ENCODE measurements at regions not wholly inside any gene's neighbourhood (a gene's known extent, or its start where the extent isn't known, plus 50 kb on each side); places are given as distances from the start of the nearest gene placed in this dataset.

GRCh38 chr3:124442463-124442862 lies 287.8 kb upstream of the UMPS start:
- intact Hi-C loops (cut with micrococcal nuclease), result no loop called here
- H3K9ac ChIP-seq (ENCODE audit: insufficient read depth, low read length, poor library complexity, severe bottlenecking), result no peak overlapping the region
- DNase-seq, result no peak
- H3K4me3 ChIP-seq (replicated peaks in 1 of 3; ENCODE audit: low read depth in 2 of 3, low read length in 3 of 3), result no peak overlapping the region
- H3K27ac Mint-ChIP-seq, result no peak overlapping the region
- TF ChIP-seq, protein P1, sequence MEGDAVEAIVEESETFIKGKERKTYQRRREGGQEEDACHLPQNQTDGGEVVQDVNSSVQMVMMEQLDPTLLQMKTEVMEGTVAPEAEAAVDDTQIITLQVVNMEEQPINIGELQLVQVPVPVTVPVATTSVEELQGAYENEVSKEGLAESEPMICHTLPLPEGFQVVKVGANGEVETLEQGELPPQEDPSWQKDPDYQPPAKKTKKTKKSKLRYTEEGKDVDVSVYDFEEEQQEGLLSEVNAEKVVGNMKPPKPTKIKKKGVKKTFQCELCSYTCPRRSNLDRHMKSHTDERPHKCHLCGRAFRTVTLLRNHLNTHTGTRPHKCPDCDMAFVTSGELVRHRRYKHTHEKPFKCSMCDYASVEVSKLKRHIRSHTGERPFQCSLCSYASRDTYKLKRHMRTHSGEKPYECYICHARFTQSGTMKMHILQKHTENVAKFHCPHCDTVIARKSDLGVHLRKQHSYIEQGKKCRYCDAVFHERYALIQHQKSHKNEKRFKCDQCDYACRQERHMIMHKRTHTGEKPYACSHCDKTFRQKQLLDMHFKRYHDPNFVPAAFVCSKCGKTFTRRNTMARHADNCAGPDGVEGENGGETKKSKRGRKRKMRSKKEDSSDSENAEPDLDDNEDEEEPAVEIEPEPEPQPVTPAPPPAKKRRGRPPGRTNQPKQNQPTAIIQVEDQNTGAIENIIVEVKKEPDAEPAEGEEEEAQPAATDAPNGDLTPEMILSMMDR (IDR thresholded peaks at IDR 0.05), result no peak
- H3K9me3 Mint-ChIP-seq, result peaks cover 0 to 2% (median 0%) of the 10 kb centered on the region in 7 donors
- H3K27me3 Mint-ChIP-seq (ENCODE audit: low read depth in 3 of 3), result peaks cover 0 to 1% (median 0%) of the 10 kb centered on the region in 3 donors
- no peaks in the 10 kb centered on the region for H3K9me3 ChIP-seq (replicated peaks in 1 of 2; ENCODE audit: control insufficient read depth in 1 of 2, insufficient read depth in 1 of 2, low read length in 2 of 2)
- no peaks in the 10 kb centered on the region for H3K79me2 ChIP-seq (ENCODE audit: insufficient read depth, low read length)
- no peaks in the 10 kb centered on the region for H3K36me3 ChIP-seq (replicated peaks in 1 of 2; ENCODE audit: control insufficient read depth in 1 of 2, insufficient read depth in 2 of 2, low read length in 2 of 2)
- H3K27ac ChIP-seq (ENCODE audit: low read depth in 1 of 2, low read length in 2 of 2), result no peak overlapping the region
- no peak overlapping the region for H3K4me3 Mint-ChIP-seq
- no peaks in the 10 kb centered on the region for H3K27me3 ChIP-seq (ENCODE audit: control insufficient read depth in 2 of 2, insufficient read depth in 2 of 2, low read length in 2 of 2)
- H3K4me1 ChIP-seq (ENCODE audit: control insufficient read depth in 1 of 2, insufficient read depth in 2 of 2, low read length in 2 of 2), result no peaks in the 10 kb centered on the region
- WGBS (ENCODE audit: insufficient coverage), result 67% methylated on average over 1 of the region's 2 CpGs
- H3K4me2 ChIP-seq (replicated peaks; ENCODE audit: extremely low read depth, low read length, poor library complexity, severe bottlenecking), result no peak overlapping the region
- H3K4me1 Mint-ChIP-seq, result no peaks in the 10 kb centered on the region
- H4K20me1 ChIP-seq (ENCODE audit: insufficient read depth, low read length), result no peaks in the 10 kb centered on the region
- H3K36me3 Mint-ChIP-seq, result no peaks in the 10 kb centered on the region
- no peak overlapping the region for H2AFZ ChIP-seq (ENCODE audit: insufficient read depth, low read depth, low read length, poor library complexity, severe bottlenecking)

- DNase-seq, result no peak
- H3K4me1 Mint-ChIP-seq, result no peaks in the 10 kb centered on the region
- Histone ChIP-seq H4K20me1 (ENCODE audit: insufficient read depth, low read length) (no peaks in the 10 kb centered on the region), H2AFZ (ENCODE audit: insufficient read depth, low read depth, low read length, poor library complexity, severe bottlenecking) (no peak overlapping the region), H3K9ac (ENCODE audit: insufficient read depth, low read length, poor library complexity, severe bottlenecking) (no peak overlapping the region), H3K27me3 (ENCODE audit: control insufficient read depth in 2 of 2, insufficient read depth in 2 of 2, low read length in 2 of 2) (no peaks in the 10 kb centered on the region), H3K9me3 (replicated peaks in 1 of 2; ENCODE audit: control insufficient read depth in 1 of 2, insufficient read depth in 1 of 2, low read length in 2 of 2) (no peaks in the 10 kb centered on the region), H3K36me3 (replicated peaks in 1 of 2; ENCODE audit: control insufficient read depth in 1 of 2, insufficient read depth in 2 of 2, low read length in 2 of 2) (no peaks in the 10 kb centered on the region), H3K4me3 (replicated peaks in 1 of 3; ENCODE audit: low read depth in 2 of 3, low read length in 3 of 3) (no peak overlapping the region), H3K79me2 (ENCODE audit: insufficient read depth, low read length) (no peaks in the 10 kb centered on the region), H3K4me1 (ENCODE audit: control insufficient read depth in 1 of 2, insufficient read depth in 2 of 2, low read length in 2 of 2) (no peaks in the 10 kb centered on the region), H3K4me2 (replicated peaks; ENCODE audit: extremely low read depth, low read length, poor library complexity, severe bottlenecking) (no peak overlapping the region), H3K27ac (ENCODE audit: low read depth in 1 of 2, low read length in 2 of 2) (no peak overlapping the region)
- no CpG with 5 or more reads among the region's 1 CpG for WGBS (ENCODE audit: insufficient coverage)
- no peak overlapping the region for H3K27ac Mint-ChIP-seq
- peaks cover 0 to 2% (median 0%) of the 10 kb centered on the region in 7 donors for H3K9me3 Mint-ChIP-seq
- no peaks in the 10 kb centered on the region for H3K36me3 Mint-ChIP-seq
- H3K4me3 Mint-ChIP-seq, result no peak overlapping the region
- H3K27me3 Mint-ChIP-seq (ENCODE audit: low read depth in 3 of 3), result peaks cover 0 to 3% (median 2%) of the 10 kb centered on the region in 3 donors
- TF ChIP-seq, protein P1 (IDR thresholded peaks at IDR 0.05), result no peak
- intact Hi-C loops (cut with micrococcal nuclease), result no loop called here
These were observed 286.8 kb upstream of the UMPS start for GRCh38 chr3:124443446-124443845.

Measured in CD14-positive monocyte (primary cell).